ENCODE measurements at regions not wholly inside any gene's neighbourhood (a gene's known extent, or its start where the extent isn't known, plus 50 kb on each side); places are given as distances from the start of the nearest gene placed in this dataset.

- no peak for TF ChIP-seq CTCF (conservative IDR thresholded peaks at IDR 0.05 in 1 of 2, IDR thresholded peaks at IDR 0.05 in 1 of 2; ENCODE audit: extremely low read depth in 1 of 2, insufficient read depth in 1 of 2, low read depth in 1 of 2, low read length in 2 of 2)
- no peak for TF ChIP-seq EZH2 (IDR thresholded peaks at IDR 0.05; ENCODE audit: borderline replicate concordance, low read length)
Observed at GRCh38 chr9:103372828-103373227, 377.7 kb downstream of the CYLC2 start.

All from mammary epithelial cell (primary cell).